Umbilical cord (tissue), 1 donor: ENCODE measurements at regions not wholly inside any gene's neighbourhood (a gene's known extent, or its start where the extent isn't known, plus 50 kb on each side); places are given as distances from the start of the nearest gene placed in this dataset.
A peak's percentile ranks its signal among the peaks of the same experiment; 100 is the strongest.
"Not testable (repeated sequence)": the region's sequence is repeated elsewhere in the genome, so short reads cannot be mapped to it uniquely, and the experiment has no call there.

Experiments
- DNase-seq: peaks from one replicate; pipeline ENCODE4 v3.0.0-alpha.2; 2015; ENCODE audit warnings: low spot score

GRCh38 chr6:170021579-170021978, 269.3 kb downstream of the DLL1 start:
- DNase-seq = no peak

DNA sequence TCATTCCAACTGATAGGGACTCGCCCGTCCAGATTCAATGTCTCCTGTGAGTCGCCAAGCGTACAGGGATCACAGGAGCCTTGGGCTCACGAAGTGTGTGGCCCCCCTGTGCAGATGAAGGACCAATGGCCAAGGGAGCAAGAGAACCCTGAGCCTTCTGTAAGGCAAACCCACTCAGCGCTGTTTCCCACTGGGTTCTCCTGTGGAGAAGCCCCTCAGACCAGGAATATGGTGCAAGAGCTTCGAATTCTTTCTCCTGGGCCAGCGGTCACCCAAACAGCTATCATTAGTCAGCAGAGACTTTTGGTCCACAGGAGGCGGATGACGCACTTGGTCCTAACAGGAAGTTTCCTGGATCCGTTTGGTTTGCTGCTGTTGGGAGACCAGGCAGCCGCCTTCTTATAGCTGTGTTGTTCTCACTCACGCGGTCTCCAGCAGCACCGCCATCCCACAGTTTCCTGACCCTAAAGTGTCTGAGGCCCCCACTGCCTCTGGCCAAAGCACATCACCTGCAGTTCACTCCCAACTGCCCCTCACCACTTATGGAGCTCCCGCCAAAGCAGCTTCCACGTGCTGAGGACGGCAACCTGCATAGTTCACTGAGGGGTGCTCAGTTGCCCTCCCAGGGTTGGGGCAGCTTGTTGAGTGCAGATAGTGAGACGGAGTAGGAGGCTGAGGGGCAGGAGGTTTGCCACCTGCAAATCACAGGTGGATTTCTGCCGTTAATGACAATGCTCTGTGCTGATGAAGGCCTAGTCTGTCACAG, 268.6 kb downstream of the ERMARD start:
- DNase-seq = no peak

DNA sequence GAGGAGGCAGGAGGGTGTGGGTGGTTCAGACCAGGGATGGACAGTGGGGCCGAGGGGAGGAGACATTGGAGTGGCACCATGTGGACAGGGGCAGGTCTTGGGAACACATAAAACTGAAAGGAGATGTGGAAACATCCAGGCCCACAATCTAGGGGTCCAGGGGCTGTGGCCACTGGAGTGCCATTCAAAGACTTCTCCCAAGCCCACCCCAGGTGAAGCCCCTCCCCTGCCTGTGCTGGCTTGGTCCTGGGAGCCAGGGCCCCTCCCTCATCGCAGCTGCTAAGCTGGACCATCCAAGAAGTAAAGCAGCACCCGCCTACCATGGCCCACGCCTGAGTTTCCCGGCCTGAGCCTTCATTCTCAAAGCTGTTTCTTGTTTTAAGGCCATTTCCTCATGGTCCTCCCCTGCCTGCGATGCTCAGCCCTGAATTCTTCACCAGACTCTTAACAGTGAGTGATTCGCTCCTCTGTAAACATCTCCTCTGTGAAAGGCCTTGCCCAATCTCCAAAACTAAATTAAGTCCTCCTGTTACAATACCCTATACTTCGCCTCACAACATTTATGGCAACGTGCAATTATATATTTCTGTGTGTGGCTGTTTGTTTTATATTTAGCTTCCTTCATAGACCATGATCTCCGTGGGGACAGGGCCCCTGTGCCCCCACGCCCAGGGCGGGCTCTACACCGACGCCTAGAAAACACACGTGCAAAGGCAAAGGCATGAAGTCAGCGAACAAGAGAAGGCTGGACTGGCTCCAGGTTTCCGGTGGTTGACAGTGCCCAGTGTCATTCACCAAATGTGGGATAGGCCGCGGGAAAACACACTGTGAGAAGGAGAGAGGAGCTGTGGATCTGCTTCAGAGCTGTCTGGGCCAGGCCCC, 267.8 kb downstream of the ERMARD start:
- DNase-seq = no peak

- DNase-seq = no peak
Observed at GRCh38 chr6:170018422-170018935, 267.1 kb downstream of the ERMARD start.

DNA sequence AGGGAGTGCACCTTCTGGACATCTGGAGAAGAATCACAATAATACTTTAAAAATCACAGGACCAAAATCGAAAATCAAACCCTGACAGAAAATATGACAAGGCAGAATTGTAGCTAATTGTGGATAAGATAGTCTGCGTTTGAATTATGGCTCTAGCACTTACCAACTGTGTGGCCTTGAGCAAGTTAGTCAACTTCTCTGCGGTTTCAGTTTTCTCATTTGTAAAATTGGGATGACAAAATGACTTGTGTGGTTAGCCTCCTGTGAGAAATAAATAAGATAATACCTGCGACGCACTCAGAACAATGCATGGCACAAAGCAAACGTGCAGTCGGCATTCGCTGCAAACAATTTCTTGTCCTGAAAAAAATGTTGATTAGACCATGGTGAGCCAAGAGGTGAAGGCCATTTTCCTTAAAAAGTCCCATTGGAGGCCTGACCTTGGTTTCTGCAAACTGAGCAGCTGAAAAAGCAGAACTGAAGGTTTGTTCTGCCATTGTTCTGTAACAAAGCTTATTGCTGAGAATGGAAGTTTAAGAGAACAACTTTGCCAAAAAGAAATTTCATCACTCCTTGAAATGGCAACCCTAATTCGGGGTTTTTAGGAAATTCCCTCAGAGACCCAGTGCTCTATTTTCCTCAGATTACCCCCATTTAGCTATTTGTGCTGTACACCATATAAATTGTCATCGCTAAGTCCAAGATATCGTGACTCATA, 266.3 kb downstream of the ERMARD start:
- no peak for DNase-seq

DNA sequence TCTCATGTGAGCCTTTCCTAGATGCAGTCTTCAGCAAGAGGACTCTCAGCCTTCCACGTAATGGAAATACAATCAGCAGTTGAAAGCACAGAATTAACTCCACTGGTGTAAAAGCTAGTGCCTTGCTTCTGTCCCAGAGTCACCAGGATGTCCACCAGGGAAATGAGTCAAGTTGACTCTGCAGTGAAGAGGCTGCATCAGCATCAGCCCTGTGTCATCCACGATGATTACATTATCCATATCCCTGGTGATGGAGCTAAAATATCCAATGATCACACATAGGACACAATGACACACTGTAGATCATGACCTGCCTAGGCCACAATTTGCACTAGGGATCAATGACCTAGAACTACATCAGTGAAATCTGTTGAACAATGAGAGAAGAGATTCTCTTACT, 262.4 kb downstream of the ERMARD start:
- DNase-seq = no peak

- no peak for DNase-seq
Observed at GRCh38 chr6:170012037-170012330, 260.6 kb downstream of the ERMARD start.

DNA sequence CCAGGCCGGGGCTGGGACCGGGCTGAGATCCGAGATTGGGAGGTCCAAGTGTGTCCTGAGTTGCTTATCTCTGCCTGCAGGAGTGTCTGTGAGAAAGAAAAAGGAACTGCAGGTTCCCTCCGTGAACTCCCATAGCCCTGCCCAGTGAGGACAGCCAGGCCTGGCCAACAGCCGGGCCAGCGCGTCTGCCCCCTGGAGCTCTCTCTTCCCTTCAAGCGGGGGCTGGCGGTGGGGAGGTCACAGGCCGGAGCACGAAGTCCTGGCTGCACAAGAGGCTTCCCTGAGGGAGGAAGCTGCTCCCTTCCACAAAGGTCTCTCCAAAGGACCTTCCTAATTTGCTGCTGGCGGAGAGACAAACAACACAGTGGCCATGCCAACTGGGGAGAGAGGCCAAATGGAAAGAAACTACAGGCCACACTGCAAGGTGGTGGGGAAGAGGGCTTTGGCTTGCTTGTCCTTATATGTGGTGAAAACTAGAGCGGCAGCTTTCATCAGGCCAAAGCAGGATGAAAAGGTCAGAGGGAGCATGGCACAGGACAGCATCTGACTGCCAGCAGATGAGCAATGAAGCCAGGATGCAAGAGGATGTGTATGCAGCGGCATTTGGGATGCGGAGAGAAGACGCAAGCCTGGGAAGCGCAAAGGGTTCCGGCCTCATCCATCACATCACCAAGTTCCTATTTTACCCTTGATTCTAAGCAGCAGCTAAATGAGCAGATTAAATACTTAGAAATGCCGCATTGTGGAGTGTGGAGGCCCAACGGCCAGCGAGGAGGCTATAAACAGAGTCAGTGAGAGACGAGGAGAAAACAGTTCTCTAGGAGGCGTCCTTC, 260.0 kb downstream of the ERMARD start:
- DNase-seq = peak; percentile 20

DNA sequence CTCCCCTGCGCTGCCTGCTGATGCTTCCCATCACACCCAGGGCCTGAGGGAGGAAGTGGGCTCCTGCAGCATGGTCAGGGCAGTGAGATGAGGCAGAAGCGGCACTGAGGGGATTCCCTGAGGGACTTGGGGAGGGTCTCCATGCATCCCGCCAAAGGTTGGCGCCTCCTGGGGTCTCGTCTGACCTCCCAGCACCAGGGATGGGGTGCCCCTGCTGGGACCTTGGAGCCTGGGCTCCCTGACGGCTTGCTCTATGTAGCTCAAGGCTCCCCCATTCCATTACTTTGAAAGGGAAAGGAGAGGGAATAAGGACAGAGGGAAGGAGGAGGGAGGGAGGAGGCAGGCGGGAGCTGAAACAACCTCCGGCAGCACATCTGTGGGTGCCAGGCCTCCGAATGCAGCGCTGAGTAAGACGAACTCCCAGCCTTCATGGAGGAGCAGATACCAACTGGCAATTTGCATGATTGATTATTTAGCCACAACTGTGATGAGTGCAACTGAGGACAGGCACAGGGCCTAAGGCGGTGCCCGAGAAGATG, 259.3 kb downstream of the ERMARD start:
- DNase-seq = no peak

- DNase-seq = no peak
Observed at GRCh38 chr6:170008294-170008785, 256.9 kb downstream of the ERMARD start.

GRCh38 chr6:170007468-170008293, 256.3 kb downstream of the ERMARD start:
- no peak for DNase-seq

GRCh38 chr6:170006900-170007467, 255.6 kb downstream of the ERMARD start:
- no peak for DNase-seq

DNA sequence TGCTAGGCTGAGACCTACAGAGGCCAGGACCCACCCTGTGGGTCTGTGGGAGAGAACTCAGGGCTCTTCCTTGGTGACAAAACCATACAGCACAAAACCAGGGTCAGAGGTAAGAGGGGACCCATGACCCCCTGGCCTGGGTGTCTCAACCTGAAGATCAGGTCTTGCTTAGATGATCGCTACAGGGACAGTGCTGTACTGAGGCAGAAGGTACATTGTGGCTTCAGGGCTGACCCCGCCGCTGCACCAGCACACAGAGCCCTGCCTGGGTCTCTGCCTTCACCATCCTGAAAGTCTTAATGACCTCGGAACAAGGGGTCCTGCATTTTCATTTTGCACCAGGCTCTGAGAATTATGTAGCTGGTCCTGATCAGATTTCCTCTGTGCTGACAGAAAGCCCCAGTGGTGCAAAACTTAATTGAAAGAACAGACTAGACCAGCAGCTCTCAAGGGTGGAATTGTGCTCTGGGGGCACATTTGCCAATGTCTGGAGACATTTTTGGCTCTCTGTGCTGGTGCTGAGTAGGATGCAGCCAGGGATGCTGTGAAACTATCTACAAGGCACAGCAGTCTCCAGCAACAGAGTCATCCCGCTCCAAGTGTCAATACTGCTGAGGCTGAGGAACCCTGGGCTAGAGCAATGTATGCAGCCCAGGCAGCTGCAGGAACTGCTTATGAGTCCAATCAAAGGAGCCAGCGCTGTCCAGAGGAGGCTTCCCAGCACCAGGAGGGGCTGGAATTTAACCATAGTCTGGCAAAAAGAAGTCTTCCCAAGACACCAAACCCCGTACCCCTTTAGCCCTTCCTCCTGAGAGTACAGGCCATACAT, 254.9 kb downstream of the ERMARD start:
- DNase-seq = no peak

DNA sequence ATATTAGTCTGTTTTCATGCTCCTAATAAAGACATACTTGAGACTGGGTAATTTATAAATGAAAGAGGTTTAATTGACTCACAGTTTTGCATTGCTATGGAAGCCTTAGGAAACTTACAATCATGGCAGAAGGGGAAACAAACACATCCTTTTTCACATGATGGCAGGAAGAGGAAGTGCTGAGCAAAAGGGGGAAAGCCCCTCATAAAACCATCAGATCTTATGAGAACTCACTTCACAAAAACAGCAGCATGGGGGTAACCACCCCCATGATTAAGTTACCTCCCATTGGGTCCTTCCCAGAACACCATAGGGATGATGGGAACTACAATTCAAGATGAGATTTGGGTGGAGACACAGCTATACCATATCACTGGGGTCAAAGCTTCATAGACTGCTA, 254.2 kb downstream of the ERMARD start:
- DNase-seq = no peak

DNA sequence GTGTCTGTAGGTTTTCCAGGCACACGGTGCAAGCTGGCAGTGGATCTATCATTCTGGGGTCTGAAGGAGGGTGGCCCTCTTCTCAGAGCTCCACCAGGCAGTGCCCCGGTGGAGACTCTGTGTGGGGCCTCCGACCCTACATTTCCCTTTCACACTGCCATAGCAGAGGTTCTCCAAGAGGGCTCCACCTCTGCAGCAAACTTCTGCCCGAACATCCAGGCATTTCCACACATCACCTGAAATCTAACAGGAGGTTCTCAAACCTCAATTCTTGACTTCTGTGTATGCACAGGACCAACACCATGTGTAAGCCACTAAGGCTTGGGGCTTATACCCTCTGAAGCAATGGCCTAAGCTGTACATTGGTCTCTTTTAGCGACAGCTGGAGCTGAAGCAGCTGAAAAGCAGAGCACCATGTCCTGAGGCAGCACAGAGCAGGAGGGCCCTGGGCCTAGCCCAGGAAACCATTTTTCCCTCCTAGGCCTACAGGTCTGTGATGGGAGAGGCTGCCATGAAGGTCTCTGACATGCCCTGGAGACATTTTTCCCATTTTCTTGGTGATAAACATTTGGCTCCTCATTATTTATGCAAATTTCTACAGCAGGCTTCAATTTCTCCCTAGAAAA, 253.3 kb downstream of the ERMARD start:
- no peak for DNase-seq

GRCh38 chr6:170003451-170004160, 252.2 kb downstream of the ERMARD start:
- DNase-seq = no peak

DNA sequence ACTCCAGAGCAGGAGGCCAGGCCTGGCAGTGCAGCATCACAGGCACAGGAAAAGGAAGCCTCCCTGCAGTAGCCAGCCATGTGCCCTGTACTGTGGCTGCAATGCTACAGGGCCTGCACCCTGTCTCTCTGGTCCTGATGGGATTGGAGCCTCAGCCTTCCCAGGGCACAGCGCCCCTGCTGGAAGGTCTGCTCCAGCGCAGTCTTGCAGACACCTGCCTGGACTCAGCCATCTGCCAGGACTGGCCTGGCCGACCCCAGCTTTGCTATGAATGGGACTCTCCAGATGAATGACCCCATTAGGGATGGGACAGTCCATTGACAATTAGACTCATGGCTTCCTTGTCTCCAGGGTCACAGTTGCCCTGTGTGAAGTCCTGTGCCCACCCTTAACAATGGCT, 251.6 kb downstream of the ERMARD start:
- DNase-seq = no peak

DNA sequence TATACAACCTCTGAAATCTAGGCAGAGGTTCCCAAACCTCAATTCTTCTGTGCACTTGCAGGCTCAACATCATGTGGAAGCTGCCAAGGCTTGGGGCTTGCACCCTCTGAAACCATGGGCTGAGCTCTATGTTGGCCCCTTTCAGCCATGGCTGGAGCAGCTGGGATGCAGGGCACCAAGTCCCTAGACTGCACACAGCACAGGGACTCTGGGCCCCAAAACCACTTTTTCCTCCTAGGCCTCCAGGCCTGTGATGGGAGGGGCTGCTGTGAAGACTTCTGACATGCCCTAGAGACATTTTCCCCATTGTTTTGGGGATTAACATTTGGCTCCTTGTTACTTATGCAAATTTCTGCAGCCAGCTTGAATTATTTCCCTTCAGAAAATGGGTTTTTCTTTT, 250.4 kb downstream of the ERMARD start:
- not testable (repeated sequence) for DNase-seq
